GM23248 (cell line): ENCODE measurements at regions not wholly inside any gene's neighbourhood (a gene's known extent, or its start where the extent isn't known, plus 50 kb on each side); places are given as distances from the start of the nearest gene placed in this dataset.

Source experiments
- DNase-seq: peaks from one replicate; pipeline ENCODE4 v3.0.0-alpha.2; 2015
- H2AFZ ChIP-seq: fragments of 200-600 bp; sonication (generic); 2 replicates; pipeline ENCODE4 v1.6.1; 2016; ENCODE audit warnings: antibody characterized with exemption
- H3F3A ChIP-seq: fragments of 200-600 bp; sonication (generic); 2 replicates; pipeline ENCODE4 v1.6.1; 2016; ENCODE audit warnings: mild to moderate bottlenecking, antibody characterized with exemption, mixed run types; ENCODE audit not compliant: insufficient read depth
- H3K27ac ChIP-seq: fragments of 200-600 bp; sonication (generic); 2 replicates; pipeline ENCODE4 v1.5.1; 2016; ENCODE audit warnings: mild to moderate bottlenecking
- H3K27me3 ChIP-seq: fragments of 200-600 bp; sonication (generic); replicated peaks from 2 replicates; pipeline ENCODE4 v1.6.1; 2016; ENCODE audit warnings: mild to moderate bottlenecking; ENCODE audit not compliant: insufficient read depth
- H3K36me3 ChIP-seq: fragments of 200-600 bp; sonication (generic); 2 replicates; pipeline ENCODE4 v1.6.1; 2016; ENCODE audit warnings: low read depth, mild to moderate bottlenecking
- H3K4me1 ChIP-seq: fragments of 200-600 bp; sonication (generic); 2 replicates; pipeline ENCODE4 v1.6.1; 2016; ENCODE audit warnings: mild to moderate bottlenecking; ENCODE audit not compliant: insufficient read depth
- H3K4me2 ChIP-seq: fragments of 200-600 bp; sonication (generic); one replicate; pipeline ENCODE4 v1.6.1; 2016; ENCODE audit warnings: mild to moderate bottlenecking; ENCODE audit not compliant: unreplicated experiment
- H3K4me3 ChIP-seq: fragments of 200-600 bp; sonication (generic); 2 replicates; pipeline ENCODE4 v1.5.1; 2016; ENCODE audit warnings: mild to moderate bottlenecking
- H3K79me2 ChIP-seq: fragments of 200-600 bp; sonication (generic); 2 replicates; pipeline ENCODE4 v1.6.1; 2016; ENCODE audit warnings: mild to moderate bottlenecking; ENCODE audit not compliant: insufficient read depth
- H3K9ac ChIP-seq: fragments of 200-600 bp; sonication (generic); 2 replicates; pipeline ENCODE4 v1.6.1; 2016; ENCODE audit warnings: mild to moderate bottlenecking
- H3K9me2 ChIP-seq: fragments of 200-600 bp; sonication (generic); 2 replicates; pipeline ENCODE4 v1.6.1; 2016; ENCODE audit warnings: mixed run types, mild to moderate bottlenecking, moderate library complexity; ENCODE audit not compliant: insufficient read depth
- H3K9me3 ChIP-seq: fragments of 200-600 bp; sonication (generic); one replicate; pipeline ENCODE4 v1.6.1; 2017; ENCODE audit warnings: low read depth
- H4K20me1 ChIP-seq: fragments of 200-600 bp; sonication (generic); 2 replicates; pipeline ENCODE4 v1.6.0; 2016; ENCODE audit not compliant: insufficient read depth
- EZH2 ChIP-seq: fragments of 200-600 bp; sonication (generic); IDR thresholded peaks from 2 replicates; pipeline ENCODE4 v1.6.1; 2018; ENCODE audit warnings: antibody characterized with exemption, mild to moderate bottlenecking; ENCODE audit not compliant: insufficient read depth, poor library complexity, severe bottlenecking
- EZH2phosphoT487 ChIP-seq: fragments of 200-600 bp; sonication (generic); IDR thresholded peaks from 2 replicates; pipeline ENCODE4 v1.6.1; 2018; ENCODE audit warnings: antibody characterized with exemption, moderate library complexity, mild to moderate bottlenecking, low read depth; ENCODE audit not compliant: insufficient read depth
- WGBS, 2 experiments: methylation state at CpG; one replicate each; pipeline ENCODE4 v1.1.6; 2015 to 2017; ENCODE audit warnings: low lambda C conversion rate in 2 of 2, low coverage in 1 of 2; ENCODE audit errors: missing lambda C conversion rate in 2 of 2; 5-methylcytosine and 5-hydroxymethylcytosine counted together
- in situ Hi-C: fragments of 300-500 bp; cut with MboI; formaldehyde crosslinking; loops from 2 replicates; pipeline ENCODE4 v1.15.0; 2020

DNA sequence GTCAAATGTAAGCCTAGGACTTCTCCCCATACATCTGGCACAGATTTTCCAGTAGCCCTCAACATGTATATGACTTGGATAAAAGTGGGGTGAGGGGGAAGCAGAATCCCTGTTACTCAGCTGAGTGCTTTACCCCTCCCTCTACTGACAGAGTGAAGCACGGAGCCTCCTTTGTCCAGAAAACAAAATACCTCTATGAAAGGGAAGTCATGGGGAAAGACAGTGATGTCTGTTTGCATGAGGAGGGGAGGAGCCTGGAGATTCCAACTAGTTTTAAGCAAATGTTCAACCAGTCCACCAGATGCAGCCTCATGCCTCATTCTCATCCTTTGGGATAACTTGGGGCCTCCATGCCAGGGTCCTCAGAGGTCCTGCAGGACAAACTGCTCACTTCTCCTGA lies 203.9 kb downstream of the SMAD2 start:
- WGBS, 2 experiments, result 12 to 26% methylated on average over 1 of the region's 1 CpG
- Histone ChIP-seq H3K27ac (no peak overlapping the region), H2AFZ (no peak overlapping the region), H3K9ac (no peak overlapping the region), H3K4me1 (no peaks in the 10 kb centered on the region), H3K36me3 (no peaks in the 10 kb centered on the region), H3K9me2 (no peaks in the 10 kb centered on the region), H3K27me3 (no peaks in the 10 kb centered on the region), H3K4me2 (no peak overlapping the region), H3K9me3 (no peaks in the 10 kb centered on the region), H3K79me2 (no peaks in the 10 kb centered on the region), H3F3A (no peaks in the 10 kb centered on the region), H4K20me1 (no peaks in the 10 kb centered on the region), H3K4me3 (no peak overlapping the region)
- in situ Hi-C loops, result no loop called here
- no peak for DNase-seq
- TF ChIP-seq EZH2, result no peak
- TF ChIP-seq EZH2phosphoT487, result no peak

DNA sequence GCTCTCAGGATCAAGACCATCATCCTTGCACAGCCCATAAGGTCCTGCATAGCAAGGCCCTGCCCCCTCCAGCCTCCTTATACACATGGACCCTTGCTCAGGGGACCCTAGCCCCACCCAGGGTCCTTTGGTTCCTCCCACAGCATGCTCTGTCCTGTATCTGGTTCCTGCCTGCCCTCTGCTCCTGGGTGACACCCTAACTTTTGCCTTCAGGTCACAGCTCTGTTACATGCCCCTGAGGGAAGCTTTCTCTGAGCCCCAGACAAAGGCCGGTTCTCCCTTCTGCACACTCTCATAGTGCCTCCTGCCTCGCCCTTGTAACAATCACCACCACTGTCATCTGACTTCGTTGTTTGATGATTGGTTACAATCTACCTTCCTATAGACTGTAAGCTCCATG lies 204.8 kb downstream of the SMAD2 start:
- no peak overlapping the region for H3K27ac ChIP-seq
- no peaks in the 10 kb centered on the region for H3K36me3 ChIP-seq
- H3K4me1 ChIP-seq, result no peaks in the 10 kb centered on the region
- in situ Hi-C loops, result no loop called here
- no peak overlapping the region for H3K4me3 ChIP-seq
- whole genome bisulfite sequencing, 2 experiments, result 35 to 38% methylated on average over 3 of the region's 3 CpGs
- no peak overlapping the region for H3K9ac ChIP-seq
- H3K9me2 ChIP-seq, result no peaks in the 10 kb centered on the region
- H2AFZ ChIP-seq, result no peak overlapping the region
- TF ChIP-seq EZH2phosphoT487, result no peak
- no peak for TF ChIP-seq EZH2
- no peak for DNase-seq
- no peaks in the 10 kb centered on the region for H3K27me3 ChIP-seq
- H3K4me2 ChIP-seq, result no peak overlapping the region
- no peaks in the 10 kb centered on the region for H4K20me1 ChIP-seq
- no peaks in the 10 kb centered on the region for H3F3A ChIP-seq
- no peaks in the 10 kb centered on the region for H3K79me2 ChIP-seq
- no peaks in the 10 kb centered on the region for H3K9me3 ChIP-seq

DNA sequence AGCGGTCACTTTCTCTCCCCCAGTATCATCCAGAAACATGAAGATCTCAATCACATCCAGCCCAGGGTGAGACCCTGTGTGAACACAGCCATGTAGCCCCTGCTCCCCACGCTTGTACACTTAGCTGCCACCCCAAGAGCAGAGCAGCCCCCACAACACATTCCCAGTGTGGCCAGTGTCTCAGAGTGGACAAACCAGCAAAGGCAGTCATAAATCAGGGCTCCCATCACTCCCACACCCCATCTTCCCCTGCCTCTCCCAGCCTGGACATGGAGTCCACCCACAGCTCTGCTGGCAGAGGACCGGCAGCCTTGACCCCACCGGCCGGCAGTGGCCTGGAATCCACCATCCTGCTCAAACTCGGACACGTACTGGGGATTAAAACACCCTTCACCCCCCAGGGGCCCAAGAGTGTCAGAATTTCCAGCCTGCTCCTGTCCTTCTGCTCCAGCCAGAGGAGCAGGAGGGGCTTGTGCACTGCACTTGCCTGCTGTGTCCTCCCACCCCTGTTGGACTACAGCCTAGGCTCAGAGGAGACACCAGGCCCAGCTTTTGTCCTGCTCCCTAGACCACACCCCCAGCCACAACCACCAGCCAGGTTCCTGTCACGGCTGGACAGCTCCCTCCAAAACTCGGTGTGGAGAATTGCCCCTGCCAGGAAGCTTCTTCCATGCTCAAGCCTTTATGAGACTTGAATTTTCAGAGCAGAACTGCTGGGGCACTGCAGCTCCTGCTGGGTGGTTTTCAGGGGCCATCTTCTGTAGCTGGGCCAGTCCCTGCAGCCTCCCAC lies 206.1 kb downstream of the SMAD2 start:
- Histone ChIP-seq H2AFZ (no peak overlapping the region), H3K4me3 (no peak overlapping the region), H3K27me3 (no peaks in the 10 kb centered on the region), H3K4me2 (no peak overlapping the region), H3K9me2 (no peaks in the 10 kb centered on the region), H3K4me1 (no peaks in the 10 kb centered on the region), H3K9ac (no peak overlapping the region), H3K27ac (no peak overlapping the region), H4K20me1 (no peaks in the 10 kb centered on the region), H3F3A (no peaks in the 10 kb centered on the region), H3K79me2 (no peaks in the 10 kb centered on the region), H3K9me3 (no peaks in the 10 kb centered on the region), H3K36me3 (no peaks in the 10 kb centered on the region)
- WGBS, 2 experiments, result 15 to 21% methylated on average over 9 of the region's 9 CpGs
- TF ChIP-seq EZH2, result no peak
- no peak for TF ChIP-seq EZH2phosphoT487
- in situ Hi-C loops, result no loop called here
- DNase-seq, result no peak

DNA sequence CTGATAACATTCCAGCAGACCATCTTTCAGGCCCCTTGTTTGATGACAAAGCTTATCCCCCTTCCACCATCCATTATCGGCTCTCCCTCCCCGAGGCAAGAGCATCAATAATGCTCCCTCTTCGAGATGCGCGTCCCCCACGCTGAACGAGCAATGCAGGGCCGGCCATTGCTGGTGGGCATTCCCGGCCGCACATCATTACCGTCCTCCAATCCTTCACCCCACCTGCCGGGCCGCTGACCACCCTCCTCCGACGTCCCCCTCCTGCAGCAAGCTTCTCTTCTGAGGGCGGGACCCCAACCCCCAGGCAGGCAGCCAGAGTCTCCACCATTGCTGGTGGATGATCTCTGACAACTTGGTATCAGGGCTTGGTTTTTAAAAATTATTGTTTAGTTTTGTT lies 208.6 kb downstream of the SMAD2 start:
- no peak overlapping the region for H3K4me3 ChIP-seq
- H4K20me1 ChIP-seq, result no peaks in the 10 kb centered on the region
- H3K79me2 ChIP-seq, result no peaks in the 10 kb centered on the region
- no peaks in the 10 kb centered on the region for H3K36me3 ChIP-seq
- no peaks in the 10 kb centered on the region for H3K4me1 ChIP-seq
- in situ Hi-C loops, result no loop called here
- H3F3A ChIP-seq, result no peaks in the 10 kb centered on the region
- H3K9me3 ChIP-seq, result no peaks in the 10 kb centered on the region
- no peaks in the 10 kb centered on the region for H3K9me2 ChIP-seq
- WGBS, 2 experiments, result 46 to 52% methylated on average over 16 of the region's 16 CpGs
- TF ChIP-seq EZH2phosphoT487, result no peak
- TF ChIP-seq EZH2, result no peak
- DNase-seq, result no peak
- no peak overlapping the region for H3K27ac ChIP-seq
- H3K4me2 ChIP-seq, result no peak overlapping the region
- H3K27me3 ChIP-seq, result no peaks in the 10 kb centered on the region
- no peak overlapping the region for H2AFZ ChIP-seq
- H3K9ac ChIP-seq, result no peak overlapping the region

DNA sequence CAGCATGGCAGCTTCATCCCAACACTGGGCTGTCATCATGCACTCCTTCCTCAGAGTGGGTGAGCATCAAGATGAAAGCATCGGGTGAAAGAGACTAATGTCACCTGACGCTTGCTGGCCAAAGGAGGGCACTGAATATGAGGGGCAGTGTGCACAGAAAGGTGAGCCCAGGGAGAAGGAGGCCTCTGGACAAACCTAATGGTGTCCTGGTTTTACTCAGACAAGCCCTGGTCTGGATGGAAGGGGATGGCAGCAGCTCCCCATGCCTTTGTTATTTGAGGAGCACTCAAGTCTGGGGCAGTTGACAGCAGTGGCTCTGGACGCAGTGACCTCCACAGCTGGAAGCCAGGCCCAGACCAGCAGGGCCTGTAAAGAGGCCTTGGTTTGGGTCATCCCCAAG lies 209.7 kb downstream of the SMAD2 start:
- no peak overlapping the region for H3K4me2 ChIP-seq
- TF ChIP-seq EZH2 (no peak), EZH2phosphoT487 (no peak)
- H4K20me1 ChIP-seq, result no peaks in the 10 kb centered on the region
- no peaks in the 10 kb centered on the region for H3K27me3 ChIP-seq
- 43 to 48% methylated on average over 3 of the region's 3 CpGs for WGBS, 2 experiments
- H3K4me3 ChIP-seq, result no peak overlapping the region
- H3K36me3 ChIP-seq, result no peaks in the 10 kb centered on the region
- no peaks in the 10 kb centered on the region for H3F3A ChIP-seq
- H2AFZ ChIP-seq, result no peak overlapping the region
- in situ Hi-C loops, result no loop called here
- DNase-seq, result no peak
- H3K9me3 ChIP-seq, result no peaks in the 10 kb centered on the region
- H3K4me1 ChIP-seq, result no peaks in the 10 kb centered on the region
- H3K9ac ChIP-seq, result no peak overlapping the region
- H3K9me2 ChIP-seq, result no peaks in the 10 kb centered on the region
- H3K27ac ChIP-seq, result no peak overlapping the region
- no peaks in the 10 kb centered on the region for H3K79me2 ChIP-seq
